ENCODE measurements at regions not wholly inside any gene's neighbourhood (a gene's known extent, or its start where the extent isn't known, plus 50 kb on each side); places are given as distances from the start of the nearest gene placed in this dataset.

GRCh38 chr6:28664870-28665396 is 139.3 kb downstream of the GPX5 start:
- Histone ChIP-seq H3K36me3 (ENCODE audit: low read depth) (no peaks in the 10 kb centered on the region), H2AFZ (no peak overlapping the region), H3K4me3 (no peak overlapping the region), H3K4me2 (ENCODE audit: unreplicated experiment) (no peak overlapping the region), H3K4me1 (ENCODE audit: insufficient read depth) (no peaks in the 10 kb centered on the region), H4K20me1 (ENCODE audit: insufficient read depth) (no peaks in the 10 kb centered on the region), H3K79me2 (ENCODE audit: insufficient read depth) (no peaks in the 10 kb centered on the region), H3F3A (ENCODE audit: insufficient read depth) (no peaks in the 10 kb centered on the region), H3K9me2 (ENCODE audit: insufficient read depth) (no peaks in the 10 kb centered on the region), H3K9me3 (ENCODE audit: low read depth) (no peaks in the 10 kb centered on the region), H3K27me3 (replicated peaks; ENCODE audit: insufficient read depth) (no peaks in the 10 kb centered on the region; the same call in 1 of the 2 replicates), H3K9ac (no peak overlapping the region), H3K27ac (no peak overlapping the region)
- in situ Hi-C loops (cut with MboI), result no loop called here
- WGBS, 2 experiments (ENCODE audit: low coverage in 1 of 2, low lambda C conversion rate in 2 of 2, missing lambda C conversion rate in 2 of 2), result 66 to 70% methylated on average over 3 of the region's 3 CpGs
- DNase-seq, result no peak
- TF ChIP-seq EZH2phosphoT487 (IDR thresholded peaks at IDR 0.05; ENCODE audit: insufficient read depth, low read depth) (no peak), EZH2 (IDR thresholded peaks at IDR 0.05; ENCODE audit: insufficient read depth, poor library complexity, severe bottlenecking) (no peak)

DNA sequence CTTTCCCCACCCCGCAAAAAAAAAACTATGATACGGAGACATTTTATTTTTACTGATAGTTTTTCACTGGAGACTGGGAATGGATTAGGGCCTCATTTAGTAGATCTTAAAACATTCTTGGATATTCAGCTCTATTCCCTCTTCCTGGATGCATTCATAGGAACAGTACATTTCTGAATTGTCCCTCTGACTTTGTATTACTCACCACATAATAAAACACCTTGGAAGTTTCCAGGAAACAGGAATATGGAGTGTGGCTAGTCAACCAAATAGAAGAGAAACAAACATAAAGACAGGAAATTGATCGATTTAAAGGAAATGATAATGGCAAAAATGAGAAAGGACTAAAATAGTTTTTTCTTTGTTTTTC is 147.7 kb downstream of the GPX5 start:
- Histone ChIP-seq H3K4me3 (peak overlapping the region; percentile 78; the same call in 1 of the 2 replicates), H3K4me1 (ENCODE audit: insufficient read depth) (no peaks in the 10 kb centered on the region), H3F3A (ENCODE audit: insufficient read depth) (no peaks in the 10 kb centered on the region), H3K9me3 (ENCODE audit: low read depth) (no peaks in the 10 kb centered on the region), H4K20me1 (ENCODE audit: insufficient read depth) (no peaks in the 10 kb centered on the region), H3K9me2 (ENCODE audit: insufficient read depth) (no peaks in the 10 kb centered on the region), H3K27me3 (replicated peaks; ENCODE audit: insufficient read depth) (no peaks in the 10 kb centered on the region), H3K36me3 (ENCODE audit: low read depth) (no peaks in the 10 kb centered on the region), H2AFZ (no peak overlapping the region), H3K27ac (no peak overlapping the region), H3K4me2 (ENCODE audit: unreplicated experiment) (no peak overlapping the region), H3K79me2 (ENCODE audit: insufficient read depth) (no peaks in the 10 kb centered on the region), H3K9ac (no peak overlapping the region)
- no peak for DNase-seq
- WGBS, 2 experiments (ENCODE audit: low coverage in 1 of 2, low lambda C conversion rate in 2 of 2, missing lambda C conversion rate in 2 of 2), result 65 to 66% methylated on average over 3 of the region's 3 CpGs
- in situ Hi-C loops (cut with MboI), result no loop called here
- TF ChIP-seq EZH2phosphoT487 (IDR thresholded peaks at IDR 0.05; ENCODE audit: insufficient read depth, low read depth) (no peak), EZH2 (IDR thresholded peaks at IDR 0.05; ENCODE audit: insufficient read depth, poor library complexity, severe bottlenecking) (no peak)

- H3K9me3 ChIP-seq (ENCODE audit: low read depth), result no peaks in the 10 kb centered on the region
- no peaks in the 10 kb centered on the region for H4K20me1 ChIP-seq (ENCODE audit: insufficient read depth)
- H3K79me2 ChIP-seq (ENCODE audit: insufficient read depth), result no peaks in the 10 kb centered on the region
- H3K27ac ChIP-seq, result no peak overlapping the region
- WGBS, 2 experiments (ENCODE audit: low coverage in 1 of 2, low lambda C conversion rate in 2 of 2, missing lambda C conversion rate in 2 of 2), result 1 to 2% methylated on average over 44 of the region's 44 CpGs
- H2AFZ ChIP-seq, result peak overlapping the region; percentile 63
- TF ChIP-seq EZH2phosphoT487 (IDR thresholded peaks at IDR 0.05; ENCODE audit: insufficient read depth, low read depth) (no peak), EZH2 (IDR thresholded peaks at IDR 0.05; ENCODE audit: insufficient read depth, poor library complexity, severe bottlenecking) (no peak)
- DNase-seq, result peak; percentile 71
- H3F3A ChIP-seq (ENCODE audit: insufficient read depth), result no peaks in the 10 kb centered on the region
- H3K9ac ChIP-seq, result peak overlapping the region; percentile 4; the same call in 1 of the 2 replicates
- in situ Hi-C loops (cut with MboI), result no loop called here
- peak overlapping the region; percentile 89 for H3K4me2 ChIP-seq (ENCODE audit: unreplicated experiment)
- no peaks in the 10 kb centered on the region for H3K27me3 ChIP-seq (replicated peaks; ENCODE audit: insufficient read depth)
- peak overlapping the region; percentile 78 for H3K4me3 ChIP-seq
- H3K36me3 ChIP-seq (ENCODE audit: low read depth), result no peaks in the 10 kb centered on the region
- H3K4me1 ChIP-seq (ENCODE audit: insufficient read depth), result no peaks in the 10 kb centered on the region
- no peaks in the 10 kb centered on the region for H3K9me2 ChIP-seq (ENCODE audit: insufficient read depth)
Observed at GRCh38 chr6:28673787-28674671, 148.3 kb downstream of the GPX5 start.

DNA sequence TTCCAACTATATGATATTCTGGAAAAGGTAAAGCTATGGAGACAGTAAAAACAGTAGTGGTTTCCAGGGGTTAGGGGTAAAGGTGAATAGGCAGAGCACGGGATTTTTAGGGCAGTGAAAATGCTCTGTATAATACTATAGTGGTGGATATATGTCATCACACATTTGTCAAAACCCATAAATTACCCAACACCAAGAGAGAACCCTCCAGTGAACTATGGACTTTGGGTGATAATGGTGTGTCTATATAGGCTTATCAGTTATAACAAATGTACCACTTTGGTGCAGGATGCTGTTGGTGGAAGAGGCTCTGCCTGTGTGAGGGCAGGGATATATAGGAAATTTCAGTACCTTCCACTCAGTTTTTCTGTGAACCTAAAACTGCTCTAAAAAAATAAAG is 149.9 kb downstream of the GPX5 start:
- H3K9me2 ChIP-seq (ENCODE audit: insufficient read depth), result no peaks in the 10 kb centered on the region
- H3K4me1 ChIP-seq (ENCODE audit: insufficient read depth), result no peaks in the 10 kb centered on the region
- H3F3A ChIP-seq (ENCODE audit: insufficient read depth), result no peaks in the 10 kb centered on the region
- in situ Hi-C loops (cut with MboI), result loop anchor here (25.0 kb wide), 1 partner anchor 912 kb away; the partner anchor contains the start of gene OR2H2
- H3K9me3 ChIP-seq (ENCODE audit: low read depth), result no peaks in the 10 kb centered on the region
- no peak for TF ChIP-seq EZH2 (IDR thresholded peaks at IDR 0.05; ENCODE audit: insufficient read depth, poor library complexity, severe bottlenecking)
- no peak for TF ChIP-seq EZH2phosphoT487 (IDR thresholded peaks at IDR 0.05; ENCODE audit: insufficient read depth, low read depth)
- no peak overlapping the region for H2AFZ ChIP-seq
- WGBS, 2 experiments (ENCODE audit: low coverage in 1 of 2, low lambda C conversion rate in 2 of 2, missing lambda C conversion rate in 2 of 2), result 75 to 81% methylated on average over 1 of the region's 1 CpG
- no peak for DNase-seq
- H3K36me3 ChIP-seq (ENCODE audit: low read depth), result no peaks in the 10 kb centered on the region
- H3K27ac ChIP-seq, result no peak overlapping the region
- no peaks in the 10 kb centered on the region for H4K20me1 ChIP-seq (ENCODE audit: insufficient read depth)
- no peak overlapping the region for H3K4me2 ChIP-seq (ENCODE audit: unreplicated experiment)
- no peak overlapping the region for H3K9ac ChIP-seq
- no peaks in the 10 kb centered on the region for H3K27me3 ChIP-seq (replicated peaks; ENCODE audit: insufficient read depth)
- H3K4me3 ChIP-seq, result no peak overlapping the region
- H3K79me2 ChIP-seq (ENCODE audit: insufficient read depth), result no peaks in the 10 kb centered on the region

All from GM23248 (cell line).